ENCODE measurements at regions not wholly inside any gene's neighbourhood (a gene's known extent, or its start where the extent isn't known, plus 50 kb on each side); places are given as distances from the start of the nearest gene placed in this dataset.
A peak's percentile ranks its signal among the peaks of the same experiment; 100 is the strongest.

DNA sequence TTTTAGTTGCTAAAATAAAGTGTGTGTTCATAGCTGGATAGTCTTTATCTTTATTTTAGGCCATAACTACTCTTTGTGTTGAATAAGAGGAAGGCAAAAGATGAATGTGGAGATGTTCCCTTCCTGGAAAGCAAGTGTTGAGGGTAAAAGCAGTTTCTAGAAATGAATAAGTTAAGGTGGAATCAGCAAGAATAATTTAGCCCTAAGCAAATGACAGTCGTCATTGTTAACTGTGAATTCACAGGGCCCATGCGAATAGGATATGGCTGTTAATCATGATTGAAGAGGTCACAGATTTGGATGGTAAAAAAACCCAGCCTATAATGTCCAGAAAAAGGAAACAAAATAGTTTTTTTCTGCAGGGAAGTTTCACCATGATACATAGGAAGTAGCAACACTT lies 167.8 kb upstream of the PPP3CA start:
- WGBS, 10 experiments, result 49 to 100% (median 87%) methylated on average over 1 to 2 of the region's 2 CpGs
- ATAC-seq (replicated peaks in 6 of 8), result no peak
- in situ Hi-C loops (cut with MboI; ENCODE audit: low pct_unique_long_range_greater_than_20kb in 2 of 9, low sequenced_read_pairs in 9 of 9, unreplicated experiment in 9 of 9), result no loop called here

DNA sequence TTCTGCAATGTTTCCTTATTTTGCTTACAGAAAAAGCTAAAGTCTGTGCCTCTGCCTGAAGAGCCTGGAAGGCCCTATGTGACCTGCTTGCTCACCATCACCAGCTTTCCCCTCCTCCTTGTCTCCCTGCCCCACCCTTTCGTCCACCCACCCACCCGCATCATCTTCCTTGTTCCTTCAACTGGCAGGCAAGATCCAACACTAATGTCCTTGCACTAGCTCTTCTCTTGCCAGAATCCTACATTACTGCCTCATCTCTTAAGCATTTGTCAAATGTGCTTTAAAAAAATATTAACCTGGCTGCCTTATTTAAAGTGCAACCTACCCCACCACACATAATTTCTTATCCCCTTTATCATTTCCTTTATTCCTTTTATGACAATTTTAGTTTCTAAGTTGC lies 165.1 kb upstream of the PPP3CA start:
- no peak overlapping the region for H3K4me3 ChIP-seq
- no peak for ATAC-seq (replicated peaks in 6 of 8)
- H3K4me1 ChIP-seq (replicated peaks in 1 of 2), result no peaks in the 10 kb centered on the region
- no peak overlapping the region for H3K27ac ChIP-seq
- 100% methylated on average over 1 of the region's 2 CpGs; no CpG with 5 or more reads in 9 of the 10 experiments for WGBS, 10 experiments
- in situ Hi-C loops (cut with MboI; ENCODE audit: low pct_unique_long_range_greater_than_20kb in 2 of 9, low sequenced_read_pairs in 9 of 9, unreplicated experiment in 9 of 9), result no loop called here

More for the DNA sequence above, 167.8 kb upstream of the PPP3CA start:
- H3K27ac ChIP-seq, result no peak overlapping the region
- H3K4me1 ChIP-seq (replicated peaks in 1 of 2), result no peaks in the 10 kb centered on the region
- no peak overlapping the region for H3K4me3 ChIP-seq

DNA sequence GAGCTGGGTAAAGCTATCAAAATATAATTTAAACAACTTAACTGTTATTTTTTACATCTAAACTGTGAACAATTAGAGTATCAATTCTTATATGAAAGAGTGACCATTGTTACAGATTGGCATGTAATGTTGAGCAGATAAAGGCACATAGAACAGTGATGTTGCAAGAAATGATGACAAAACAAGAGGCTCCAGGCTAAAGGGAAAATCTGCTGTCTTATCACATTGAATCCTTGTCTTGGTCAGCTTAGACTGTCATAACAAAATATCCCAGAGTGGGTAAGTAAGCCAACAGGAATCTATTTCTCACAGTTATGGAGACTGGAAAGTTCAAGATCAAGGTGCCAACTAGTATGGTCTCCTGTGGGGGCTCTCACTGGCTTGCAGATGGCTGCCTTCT lies 154.1 kb upstream of the PPP3CA start:
- Histone ChIP-seq H3K4me3 (no peak overlapping the region), H3K27ac (no peak overlapping the region), H3K4me1 (replicated peaks in 1 of 2) (no peaks in the 10 kb centered on the region)
- in situ Hi-C loops (cut with MboI; ENCODE audit: low pct_unique_long_range_greater_than_20kb in 2 of 9, low sequenced_read_pairs in 9 of 9, unreplicated experiment in 9 of 9), result no loop called here
- ATAC-seq (replicated peaks in 6 of 8), result no peak

DNA sequence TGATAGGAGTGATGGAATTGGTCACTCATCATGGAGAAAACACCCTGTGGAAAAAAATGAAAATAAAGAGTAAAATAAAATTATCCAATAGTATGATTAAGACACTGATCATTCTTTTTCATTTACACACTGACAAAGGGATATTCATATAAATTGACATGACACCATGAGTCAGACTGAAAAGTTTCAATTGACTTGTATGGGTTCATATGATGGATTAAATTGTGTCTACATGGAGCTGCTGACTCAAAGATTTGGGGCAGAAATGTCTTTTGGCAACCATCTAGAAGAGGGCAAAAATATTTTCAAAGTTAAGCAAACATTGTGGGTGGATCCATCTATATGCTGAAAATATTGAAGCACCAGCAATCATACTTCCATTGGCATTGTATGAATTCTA lies 153.4 kb upstream of the PPP3CA start:
- Histone ChIP-seq H3K27ac (no peak overlapping the region), H3K4me3 (no peak overlapping the region), H3K4me1 (replicated peaks in 1 of 2) (no peaks in the 10 kb centered on the region)
- in situ Hi-C loops (cut with MboI; ENCODE audit: low pct_unique_long_range_greater_than_20kb in 2 of 9, low sequenced_read_pairs in 9 of 9, unreplicated experiment in 9 of 9), result no loop called here
- no peak for ATAC-seq (replicated peaks in 6 of 8)

DNA sequence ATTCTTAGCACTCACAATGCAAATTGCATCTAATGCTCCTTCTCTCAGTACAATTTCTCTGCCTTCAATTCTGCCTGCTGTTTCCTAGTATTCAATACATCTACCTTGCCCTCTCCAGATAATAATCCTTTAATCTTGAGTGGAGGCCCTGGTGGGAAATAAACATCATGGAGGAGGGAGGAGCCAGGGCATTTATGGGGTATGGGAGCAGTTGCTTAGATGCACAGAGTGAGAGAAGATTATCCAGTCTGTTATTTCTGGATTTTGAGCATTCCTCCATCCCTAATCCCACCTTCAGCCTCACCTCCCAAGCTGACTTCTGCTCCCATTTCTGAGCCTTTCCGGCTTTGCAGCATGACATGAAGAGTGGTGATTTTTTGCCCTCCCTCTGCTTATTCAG lies 127.9 kb upstream of the PPP3CA start:
- no peak overlapping the region for H3K4me3 ChIP-seq
- no peaks in the 10 kb centered on the region for H3K4me1 ChIP-seq (replicated peaks in 1 of 2)
- no peak overlapping the region for H3K27ac ChIP-seq
- ATAC-seq (replicated peaks in 6 of 8), result no peak
- 0 to 75% (median 67%) methylated on average over 1 of the region's 1 CpG; no CpG with 5 or more reads in 7 of the 10 experiments for WGBS, 10 experiments
- in situ Hi-C loops (cut with MboI; ENCODE audit: low pct_unique_long_range_greater_than_20kb in 2 of 9, low sequenced_read_pairs in 9 of 9, unreplicated experiment in 9 of 9), result no loop called here

DNA sequence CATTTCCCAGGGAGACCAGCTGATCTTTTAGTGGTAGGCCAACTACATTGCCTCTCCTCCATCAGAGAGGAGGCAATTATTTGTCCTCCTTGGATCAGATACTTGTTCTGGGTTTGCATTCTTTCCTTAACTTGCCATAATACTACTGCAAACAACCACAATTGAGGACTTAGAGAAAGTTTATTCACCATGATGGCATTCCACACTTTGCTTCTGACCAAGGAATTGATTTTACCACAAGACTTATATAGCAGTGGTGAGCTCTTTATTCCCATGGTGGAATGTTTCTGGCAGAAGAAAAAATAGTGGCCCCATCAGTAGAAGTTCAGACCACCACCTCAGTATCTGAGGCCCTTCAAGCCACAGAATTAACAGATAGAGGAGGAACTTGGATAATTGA lies 123.9 kb upstream of the PPP3CA start:
- in situ Hi-C loops (cut with MboI; ENCODE audit: low pct_unique_long_range_greater_than_20kb in 2 of 9, low sequenced_read_pairs in 9 of 9, unreplicated experiment in 9 of 9), result no loop called here
- no peak for ATAC-seq (replicated peaks in 6 of 8)
- Histone ChIP-seq H3K4me1 (replicated peaks in 1 of 2) (no peaks in the 10 kb centered on the region), H3K27ac (no peak overlapping the region), H3K4me3 (no peak overlapping the region)

DNA sequence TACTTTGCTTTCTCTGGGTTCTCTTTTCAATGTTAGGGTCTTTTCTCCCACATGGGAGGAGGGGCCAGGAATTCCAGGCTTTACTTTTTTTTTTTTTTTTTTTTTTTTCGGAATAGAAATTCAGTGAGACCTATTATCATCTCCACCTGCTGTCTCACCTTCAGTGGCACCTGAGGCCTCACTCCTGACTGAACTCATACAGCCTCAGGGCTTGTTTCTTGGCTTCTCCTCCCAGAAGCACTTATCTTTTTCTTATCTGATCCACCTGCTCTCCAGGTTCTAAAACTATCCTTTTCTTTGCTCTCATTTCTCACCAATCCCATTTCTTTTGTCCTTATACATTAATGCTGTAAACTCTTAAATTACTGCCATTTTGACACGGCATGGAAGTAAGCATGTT lies 117.3 kb upstream of the PPP3CA start:
- ATAC-seq (replicated peaks in 6 of 8), result no peak
- no peak overlapping the region for H3K27ac ChIP-seq
- no peaks in the 10 kb centered on the region for H3K4me1 ChIP-seq (replicated peaks in 1 of 2)
- 23 to 100% (median 75%) methylated on average over 1 to 2 of the region's 2 CpGs; no CpG with 5 or more reads in 1 of the 10 experiments for WGBS, 10 experiments
- H3K4me3 ChIP-seq, result no peak overlapping the region
- in situ Hi-C loops (cut with MboI; ENCODE audit: low pct_unique_long_range_greater_than_20kb in 2 of 9, low sequenced_read_pairs in 9 of 9, unreplicated experiment in 9 of 9), result no loop called here

DNA sequence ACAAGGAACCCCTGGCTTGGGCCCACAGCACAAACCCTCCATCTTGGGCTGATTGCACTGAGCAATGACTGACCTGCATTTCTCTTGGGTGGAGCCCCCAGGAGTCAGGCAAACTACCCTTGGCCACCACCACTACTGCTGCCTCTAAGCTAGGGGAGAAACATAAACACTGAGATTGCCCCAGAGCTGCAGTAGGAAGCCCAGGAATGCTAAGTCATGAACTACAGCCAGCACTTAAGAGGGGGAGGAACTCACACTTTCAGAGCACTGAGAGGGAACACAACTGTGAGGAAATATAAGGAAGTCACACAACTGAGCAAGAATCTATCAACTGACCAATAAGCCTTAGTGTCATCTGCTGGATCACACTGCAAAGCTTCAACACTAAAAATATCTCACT lies 111.6 kb upstream of the PPP3CA start:
- no peak for ATAC-seq (replicated peaks in 6 of 8)
- H3K27ac ChIP-seq, result no peak overlapping the region
- H3K4me3 ChIP-seq, result no peak overlapping the region
- in situ Hi-C loops (cut with MboI; ENCODE audit: low pct_unique_long_range_greater_than_20kb in 2 of 9, low sequenced_read_pairs in 9 of 9, unreplicated experiment in 9 of 9), result no loop called here
- H3K4me1 ChIP-seq (replicated peaks in 1 of 2), result no peaks in the 10 kb centered on the region

DNA sequence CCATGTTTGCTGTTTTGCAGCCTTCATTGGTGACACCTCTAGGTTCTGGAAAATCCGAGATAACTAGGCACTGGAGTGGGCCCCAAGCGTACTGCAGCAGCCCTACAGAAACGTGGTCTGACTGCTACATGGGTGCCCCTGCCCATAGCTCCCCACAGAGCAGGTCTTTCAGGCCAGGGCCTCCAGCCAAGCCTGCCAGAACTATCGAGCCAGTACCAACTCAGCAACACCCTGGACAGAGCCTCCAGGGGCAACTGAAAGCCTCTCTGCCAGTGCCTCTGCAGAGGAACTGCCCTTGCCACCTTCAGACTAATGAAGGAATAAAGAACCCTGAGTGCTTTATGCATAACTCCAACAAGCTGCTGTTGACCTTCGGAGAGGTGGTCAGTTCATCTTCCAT lies 111.1 kb upstream of the PPP3CA start:
- 40 to 60% methylated on average over 1 of the region's 5 CpGs; no CpG with 5 or more reads in 8 of the 10 experiments for WGBS, 10 experiments
- Histone ChIP-seq H3K4me3 (no peak overlapping the region), H3K27ac (no peak overlapping the region), H3K4me1 (replicated peaks in 1 of 2) (no peaks in the 10 kb centered on the region)
- ATAC-seq (replicated peaks in 6 of 8), result no peak
- in situ Hi-C loops (cut with MboI; ENCODE audit: low pct_unique_long_range_greater_than_20kb in 2 of 9, low sequenced_read_pairs in 9 of 9, unreplicated experiment in 9 of 9), result no loop called here

DNA sequence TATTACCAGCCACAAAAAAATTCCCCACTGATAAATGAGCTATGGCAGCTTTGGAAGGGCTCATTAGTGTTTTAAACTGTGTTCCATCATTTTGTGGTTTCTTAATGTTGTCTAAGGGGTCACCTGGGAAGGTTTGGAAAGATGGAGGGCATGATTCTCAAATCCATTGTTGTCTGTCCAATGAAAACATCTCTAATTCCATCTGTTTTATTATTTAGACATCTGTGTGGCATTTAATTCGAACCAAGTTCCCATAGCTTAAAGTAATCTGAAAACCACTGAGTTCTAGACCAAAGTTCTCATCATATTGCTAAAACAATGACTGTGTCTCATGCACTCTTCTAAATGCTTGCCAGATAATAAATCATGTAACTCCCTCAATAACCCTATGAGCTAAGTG lies 103.8 kb upstream of the PPP3CA start:
- H3K4me3 ChIP-seq, result no peak overlapping the region
- in situ Hi-C loops (cut with MboI; ENCODE audit: low pct_unique_long_range_greater_than_20kb in 2 of 9, low sequenced_read_pairs in 9 of 9, unreplicated experiment in 9 of 9), result no loop called here
- no peak overlapping the region for H3K27ac ChIP-seq
- no peaks in the 10 kb centered on the region for H3K4me1 ChIP-seq (replicated peaks in 1 of 2)
- WGBS, 10 experiments, result 0 to 100% (median 20%) methylated on average over 1 of the region's 1 CpG; no CpG with 5 or more reads in 3 of the 10 experiments
- no peak for ATAC-seq (replicated peaks in 6 of 8)

DNA sequence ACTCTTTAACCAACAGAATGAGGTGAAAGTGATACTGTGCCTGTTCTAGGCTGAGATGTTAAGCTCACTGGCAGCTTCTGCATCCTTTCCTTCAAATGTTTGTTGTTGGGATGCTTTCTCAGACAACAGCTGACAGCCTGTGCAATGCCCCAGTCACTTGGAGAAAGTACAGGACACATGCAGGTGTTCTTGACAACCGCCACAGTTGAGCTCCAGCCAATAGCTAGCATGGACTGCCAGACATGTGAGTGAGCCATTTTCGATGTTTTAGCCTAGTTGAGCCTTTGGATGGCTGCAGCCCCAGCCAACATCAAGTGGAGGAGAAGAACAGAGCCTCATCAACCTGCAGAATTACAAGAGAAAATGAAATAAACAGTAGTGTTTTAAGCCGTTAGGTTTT lies 94.1 kb upstream of the PPP3CA start:
- 52 to 96% (median 70%) methylated on average over 2 to 3 of the region's 3 CpGs; no CpG with 5 or more reads in 4 of the 10 experiments for WGBS, 10 experiments
- Histone ChIP-seq H3K4me1 (replicated peaks in 1 of 2) (no peaks in the 10 kb centered on the region), H3K27ac (no peak overlapping the region), H3K4me3 (no peak overlapping the region)
- in situ Hi-C loops (cut with MboI; ENCODE audit: low pct_unique_long_range_greater_than_20kb in 2 of 9, low sequenced_read_pairs in 9 of 9, unreplicated experiment in 9 of 9), result no loop called here
- no peak for ATAC-seq (replicated peaks in 6 of 8)

DNA sequence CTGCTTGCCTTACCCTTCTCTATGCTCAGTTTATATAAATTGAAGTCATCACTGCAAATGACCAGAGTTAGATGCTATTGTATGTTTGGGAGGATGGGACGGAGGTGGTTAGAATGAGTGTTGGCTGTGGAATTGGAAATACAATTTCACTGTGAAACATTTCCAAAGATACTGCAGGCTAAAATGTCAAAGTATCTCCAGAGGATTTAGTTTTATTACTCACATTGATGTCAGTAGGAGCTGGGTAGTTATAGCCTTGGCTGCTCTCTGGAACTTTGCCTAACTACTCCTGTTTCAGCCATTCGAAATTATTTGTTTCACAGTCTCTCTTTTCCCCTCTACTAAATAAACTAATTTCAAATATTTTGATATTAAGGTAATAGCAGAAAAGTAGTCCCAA lies 92.6 kb upstream of the PPP3CA start:
- WGBS, 10 experiments, result 0 to 100% (median 70%) methylated on average over 1 to 2 of the region's 2 CpGs; no CpG with 5 or more reads in 2 of the 10 experiments
- in situ Hi-C loops (cut with MboI; ENCODE audit: low pct_unique_long_range_greater_than_20kb in 2 of 9, low sequenced_read_pairs in 9 of 9, unreplicated experiment in 9 of 9), result no loop called here
- no peak for ATAC-seq (replicated peaks in 6 of 8)

DNA sequence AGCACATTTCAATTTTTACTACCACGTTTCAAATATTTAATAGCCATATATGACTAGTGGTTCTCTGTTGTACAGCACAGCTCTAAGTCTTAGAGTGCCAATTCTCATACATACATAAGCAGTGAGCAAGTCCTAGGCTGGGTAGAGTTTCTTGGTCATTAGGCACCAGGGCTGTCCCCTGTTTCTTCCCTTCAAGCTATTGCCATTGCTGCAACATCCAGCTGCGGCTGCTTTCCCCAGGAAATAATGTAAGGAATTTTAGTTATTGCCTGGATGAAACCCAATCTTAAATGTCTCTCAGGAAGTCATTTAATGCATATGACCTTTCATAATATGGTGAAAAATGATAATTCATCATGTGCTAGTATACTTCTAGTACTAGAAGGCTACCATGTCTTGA lies 74.1 kb upstream of the PPP3CA start:
- Histone ChIP-seq H3K4me1 (replicated peaks in 1 of 2) (no peaks in the 10 kb centered on the region), H3K4me3 (no peak overlapping the region), H3K27ac (no peak overlapping the region)
- in situ Hi-C loops (cut with MboI; ENCODE audit: low pct_unique_long_range_greater_than_20kb in 2 of 9, low sequenced_read_pairs in 9 of 9, unreplicated experiment in 9 of 9), result no loop called here
- WGBS, 10 experiments, result 38 to 93% (median 71%) methylated on average over 1 to 2 of the region's 2 CpGs; no CpG with 5 or more reads in 1 of the 10 experiments
- peak in 2 of 8 experiments; percentile 29 to 58 for ATAC-seq (replicated peaks in 6 of 8)

More for the DNA sequence above, 92.6 kb upstream of the PPP3CA start:
- Histone ChIP-seq H3K4me3 (no peak overlapping the region), H3K4me1 (replicated peaks in 1 of 2) (no peaks in the 10 kb centered on the region), H3K27ac (no peak overlapping the region)

DNA sequence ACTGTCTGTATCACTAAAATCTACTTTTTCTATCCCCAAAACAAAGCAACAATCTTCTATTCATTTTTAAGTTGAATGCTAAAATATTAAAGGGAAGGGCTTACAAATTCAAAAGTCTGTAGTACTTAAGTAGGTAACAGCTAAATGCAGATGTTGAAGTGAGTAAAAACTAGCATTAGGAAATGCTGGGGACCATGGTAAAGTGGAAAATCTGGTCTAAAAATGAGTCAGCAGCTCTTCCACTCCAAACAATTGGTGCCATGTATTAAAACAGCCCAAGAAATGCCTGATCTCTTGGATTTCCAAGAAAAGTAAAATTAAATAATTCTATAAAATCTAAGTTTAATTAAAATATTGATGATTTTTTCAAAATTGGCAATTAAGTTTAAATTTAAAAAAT lies 73.3 kb upstream of the PPP3CA start:
- H3K27ac ChIP-seq, result no peak overlapping the region
- in situ Hi-C loops (cut with MboI; ENCODE audit: low pct_unique_long_range_greater_than_20kb in 2 of 9, low sequenced_read_pairs in 9 of 9, unreplicated experiment in 9 of 9), result no loop called here
- no peak overlapping the region for H3K4me3 ChIP-seq
- ATAC-seq (replicated peaks in 6 of 8), result peak in 1 of 8 experiments; percentile 54
- no peaks in the 10 kb centered on the region for H3K4me1 ChIP-seq (replicated peaks in 1 of 2)
